ENCODE measurements at regions not wholly inside any gene's neighbourhood (a gene's known extent, or its start where the extent isn't known, plus 50 kb on each side); places are given as distances from the start of the nearest gene placed in this dataset.

- H3K36me3 ChIP-seq = no peaks in the 10 kb centered on the region
- no peak for ATAC-seq
- 35% methylated on average over 2 of the region's 2 CpGs for WGBS (ENCODE audit: insufficient coverage, low coverage, low lambda C conversion rate, missing lambda C conversion rate)
- DNase-seq = no peak
- no peak for TF ChIP-seq CTCF (IDR thresholded peaks at IDR 0.05)
- no peak for TF ChIP-seq POLR2A (IDR thresholded peaks at IDR 0.05)
- no peaks in the 10 kb centered on the region for H3K4me1 ChIP-seq
- H3K4me3 ChIP-seq = no peak overlapping the region
- intact Hi-C loops (cut with DNase I) = no loop called here
- no peaks in the 10 kb centered on the region for H3K27me3 ChIP-seq
- H3K27ac ChIP-seq = no peak overlapping the region
- no peaks in the 10 kb centered on the region for H3K9me3 ChIP-seq
Measured at GRCh38 chr4:52249581-52249980, 198.5 kb downstream of the SPATA18 start.

GRCh38 chr4:52250154-52250553, 199.1 kb downstream of the SPATA18 start:
- 25% methylated on average over 2 of the region's 2 CpGs for WGBS (ENCODE audit: insufficient coverage, low coverage, low lambda C conversion rate, missing lambda C conversion rate)

GRCh38 chr4:52251864-52252263, 200.8 kb downstream of the SPATA18 start:
- no peak for DNase-seq
- Histone ChIP-seq H3K4me3 (no peak overlapping the region), H3K9me3 (no peaks in the 10 kb centered on the region), H3K36me3 (no peaks in the 10 kb centered on the region), H3K27ac (no peak overlapping the region), H3K27me3 (no peaks in the 10 kb centered on the region), H3K4me1 (no peaks in the 10 kb centered on the region)
- intact Hi-C loops (cut with DNase I) = no loop called here
- TF ChIP-seq CTCF (IDR thresholded peaks at IDR 0.05) (no peak), POLR2A (IDR thresholded peaks at IDR 0.05) (no peak)
- 55% methylated on average over 2 of the region's 2 CpGs for WGBS (ENCODE audit: insufficient coverage, low coverage, low lambda C conversion rate, missing lambda C conversion rate)
- ATAC-seq = no peak

More at GRCh38 chr4:52250154-52250553, 199.1 kb downstream of the SPATA18 start:
- no peak for TF ChIP-seq POLR2A (IDR thresholded peaks at IDR 0.05)
- Histone ChIP-seq H3K27me3 (no peaks in the 10 kb centered on the region), H3K36me3 (no peaks in the 10 kb centered on the region), H3K4me1 (no peaks in the 10 kb centered on the region), H3K4me3 (no peak overlapping the region), H3K9me3 (no peaks in the 10 kb centered on the region), H3K27ac (no peak overlapping the region)
- intact Hi-C loops (cut with DNase I) = no loop called here
- no peak for ATAC-seq
- no peak for DNase-seq

- Histone ChIP-seq H3K36me3 (no peaks in the 10 kb centered on the region), H3K9me3 (no peaks in the 10 kb centered on the region), H3K4me1 (no peaks in the 10 kb centered on the region), H3K27ac (no peak overlapping the region), H3K4me3 (no peak overlapping the region), H3K27me3 (no peaks in the 10 kb centered on the region)
- DNase-seq (no peak), ATAC-seq (no peak)
- WGBS (ENCODE audit: insufficient coverage, low coverage, low lambda C conversion rate, missing lambda C conversion rate) = 32% methylated on average over 4 of the region's 5 CpGs
- intact Hi-C loops (cut with DNase I) = no loop called here
- no peak for TF ChIP-seq POLR2A (IDR thresholded peaks at IDR 0.05)
- no peak for TF ChIP-seq CTCF (IDR thresholded peaks at IDR 0.05)
Measured at GRCh38 chr4:52253025-52253424, 201.9 kb downstream of the SPATA18 start.

- H3K4me1 ChIP-seq = no peaks in the 10 kb centered on the region
- TF ChIP-seq POLR2A (IDR thresholded peaks at IDR 0.05) = no peak
- TF ChIP-seq CTCF (IDR thresholded peaks at IDR 0.05) = no peak
- WGBS (ENCODE audit: insufficient coverage, low coverage, low lambda C conversion rate, missing lambda C conversion rate) = 52% methylated on average over 2 of the region's 2 CpGs
Measured at GRCh38 chr4:52256522-52256921, 205.4 kb downstream of the SPATA18 start.

More at GRCh38 chr4:52256522-52256921, 205.4 kb downstream of the SPATA18 start:
- no peak overlapping the region for H3K4me3 ChIP-seq
- H3K27ac ChIP-seq = no peak overlapping the region
- no peaks in the 10 kb centered on the region for H3K27me3 ChIP-seq
- DNase-seq = no peak
- no peak for ATAC-seq
- intact Hi-C loops (cut with DNase I) = no loop called here
- no peaks in the 10 kb centered on the region for H3K36me3 ChIP-seq
- no peaks in the 10 kb centered on the region for H3K9me3 ChIP-seq

All from right lobe of liver (tissue), 6 donors.